C4-2B (cell line): ENCODE measurements at regions not wholly inside any gene's neighbourhood (a gene's known extent, or its start where the extent isn't known, plus 50 kb on each side); places are given as distances from the start of the nearest gene placed in this dataset.

Experiments
- H3K27ac ChIP-seq: fragments of 450-650 bp; 2 replicates; pipeline ENCODE4 v1.5.1; 2017
- ZFX ChIP-seq: fragments of 450-650 bp; IDR thresholded peaks from 2 replicates; pipeline ENCODE4 v1.6.1; 2017
- TF ChIP-seq, protein P1 (sequence below): fragments of 450-650 bp; conservative IDR thresholded peaks from 2 replicates; pipeline ENCODE4 v1.5.1; 2017; ENCODE audit warnings: mild to moderate bottlenecking

DNA sequence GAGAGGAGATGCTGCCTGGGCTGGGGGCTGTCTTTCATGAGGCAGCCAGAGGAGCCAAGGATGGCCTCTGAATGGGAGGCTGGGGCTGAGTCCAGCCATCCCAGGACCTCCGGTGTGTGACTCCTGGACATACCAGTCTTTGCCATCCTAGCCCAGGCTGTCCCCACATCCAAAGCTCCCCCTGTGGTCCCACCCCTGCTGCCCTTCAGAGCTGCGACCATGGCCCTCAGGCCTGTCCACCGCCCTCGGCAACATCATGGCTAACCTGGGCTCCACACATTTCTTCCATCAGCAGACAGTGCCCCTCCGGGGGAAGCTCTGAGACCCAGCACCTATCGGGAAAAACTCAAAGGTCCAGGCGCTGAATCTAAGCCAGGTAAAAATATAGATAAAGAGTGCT is 324.4 kb downstream of the MN1 start:
- H3K27ac ChIP-seq = no peak overlapping the region
- TF ChIP-seq ZFX = no peak
- TF ChIP-seq, protein P1, sequence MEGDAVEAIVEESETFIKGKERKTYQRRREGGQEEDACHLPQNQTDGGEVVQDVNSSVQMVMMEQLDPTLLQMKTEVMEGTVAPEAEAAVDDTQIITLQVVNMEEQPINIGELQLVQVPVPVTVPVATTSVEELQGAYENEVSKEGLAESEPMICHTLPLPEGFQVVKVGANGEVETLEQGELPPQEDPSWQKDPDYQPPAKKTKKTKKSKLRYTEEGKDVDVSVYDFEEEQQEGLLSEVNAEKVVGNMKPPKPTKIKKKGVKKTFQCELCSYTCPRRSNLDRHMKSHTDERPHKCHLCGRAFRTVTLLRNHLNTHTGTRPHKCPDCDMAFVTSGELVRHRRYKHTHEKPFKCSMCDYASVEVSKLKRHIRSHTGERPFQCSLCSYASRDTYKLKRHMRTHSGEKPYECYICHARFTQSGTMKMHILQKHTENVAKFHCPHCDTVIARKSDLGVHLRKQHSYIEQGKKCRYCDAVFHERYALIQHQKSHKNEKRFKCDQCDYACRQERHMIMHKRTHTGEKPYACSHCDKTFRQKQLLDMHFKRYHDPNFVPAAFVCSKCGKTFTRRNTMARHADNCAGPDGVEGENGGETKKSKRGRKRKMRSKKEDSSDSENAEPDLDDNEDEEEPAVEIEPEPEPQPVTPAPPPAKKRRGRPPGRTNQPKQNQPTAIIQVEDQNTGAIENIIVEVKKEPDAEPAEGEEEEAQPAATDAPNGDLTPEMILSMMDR = no peak

DNA sequence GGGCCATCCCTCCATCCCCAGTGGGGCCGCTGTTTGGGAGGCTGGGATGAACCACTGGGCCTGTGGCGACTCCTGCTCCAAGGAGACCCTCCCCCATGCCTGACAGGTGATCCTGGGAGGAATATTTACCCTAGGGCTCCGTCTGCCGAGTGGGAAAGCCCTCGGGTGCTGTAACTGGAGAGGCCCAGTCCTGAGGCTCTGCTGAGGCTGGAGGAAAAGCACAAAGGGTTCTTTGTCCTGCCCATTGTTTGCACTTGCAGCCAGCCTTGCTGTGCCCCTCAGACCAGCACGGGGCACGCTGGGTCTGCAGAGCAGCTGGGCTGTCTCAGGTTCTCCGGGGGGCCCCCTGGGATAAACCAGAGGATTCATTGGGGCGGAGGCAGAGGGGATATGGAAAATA is 321.1 kb downstream of the MN1 start:
- TF ChIP-seq ZFX = no peak
- TF ChIP-seq, protein P1 = no peak
- no peak overlapping the region for H3K27ac ChIP-seq

DNA sequence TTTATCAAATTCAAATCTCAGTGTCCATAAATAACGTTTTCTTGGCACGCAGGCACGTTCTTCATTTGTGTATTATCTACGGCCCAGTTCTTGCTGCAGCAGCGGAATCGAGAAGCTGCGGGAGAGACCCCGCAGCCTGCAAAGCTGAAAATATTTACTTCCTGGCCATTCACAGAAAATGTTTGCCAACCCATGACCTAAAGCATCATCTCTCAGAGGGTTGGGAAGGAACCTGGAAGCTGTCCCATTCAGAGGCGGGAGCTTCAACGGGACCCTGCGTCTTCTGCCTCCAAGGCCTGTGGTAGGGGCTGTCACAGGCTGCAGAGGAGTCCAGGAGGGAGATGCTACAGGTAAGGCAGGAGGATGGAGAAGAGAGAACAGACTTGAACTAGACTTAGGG is 319.2 kb downstream of the MN1 start:
- TF ChIP-seq, protein P1 = no peak
- no peak for TF ChIP-seq ZFX
- H3K27ac ChIP-seq = no peak overlapping the region

DNA sequence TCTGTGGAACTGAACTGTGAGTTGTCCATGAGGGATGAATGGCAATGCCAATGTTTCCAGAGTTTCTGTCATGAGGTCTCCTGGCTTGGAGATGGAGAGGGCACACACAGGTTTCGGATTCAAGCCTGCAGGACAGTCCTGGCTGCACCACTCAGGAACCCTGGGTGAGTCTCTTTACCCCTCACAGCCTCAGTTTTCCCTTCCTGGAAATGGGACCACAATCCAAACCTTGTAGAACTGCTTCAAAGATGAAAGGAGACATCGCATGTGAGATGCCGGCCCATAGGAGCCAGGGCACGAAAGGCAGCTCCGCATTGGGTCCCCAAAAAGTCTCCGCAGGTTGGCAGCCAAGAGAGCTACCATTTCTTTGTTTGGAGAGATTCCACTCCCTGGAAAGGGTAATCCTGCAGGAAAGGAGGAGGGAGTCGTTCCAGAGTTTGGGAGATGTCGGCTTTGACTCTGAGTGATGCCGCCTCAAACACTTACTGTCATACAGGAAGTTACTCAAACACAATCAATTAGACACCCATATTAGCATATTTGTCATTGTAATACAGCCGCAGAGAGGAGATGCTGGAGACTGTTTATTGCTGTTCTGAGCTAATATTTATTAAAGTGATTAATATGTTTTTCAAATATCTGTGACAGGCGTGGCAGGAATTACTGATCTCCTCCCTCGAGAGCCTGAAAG is 318.3 kb downstream of the MN1 start:
- H3K27ac ChIP-seq = no peak overlapping the region
- no peak for TF ChIP-seq ZFX
- TF ChIP-seq, protein P1 = no peak

DNA sequence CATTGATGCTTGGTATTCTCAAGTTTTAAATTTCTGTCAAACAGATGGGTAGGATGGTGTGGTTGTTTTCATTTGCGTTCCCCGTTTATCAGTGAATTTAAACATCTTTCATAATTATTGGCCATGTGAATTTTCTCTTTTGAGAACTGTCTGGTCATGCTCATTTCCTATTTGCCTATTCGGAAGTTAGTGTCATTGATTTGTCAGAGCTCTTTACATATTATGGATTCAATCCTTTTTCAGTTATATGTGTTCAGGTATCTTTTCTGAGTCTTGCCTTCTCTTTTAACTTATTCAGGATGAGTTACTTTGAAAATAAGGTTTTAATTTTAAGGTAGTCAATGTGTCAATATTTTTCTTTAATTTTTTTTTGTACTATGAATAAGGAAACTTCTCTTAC is 315.7 kb downstream of the MN1 start:
- no peak overlapping the region for H3K27ac ChIP-seq
- TF ChIP-seq, protein P1 = no peak
- no peak for TF ChIP-seq ZFX

DNA sequence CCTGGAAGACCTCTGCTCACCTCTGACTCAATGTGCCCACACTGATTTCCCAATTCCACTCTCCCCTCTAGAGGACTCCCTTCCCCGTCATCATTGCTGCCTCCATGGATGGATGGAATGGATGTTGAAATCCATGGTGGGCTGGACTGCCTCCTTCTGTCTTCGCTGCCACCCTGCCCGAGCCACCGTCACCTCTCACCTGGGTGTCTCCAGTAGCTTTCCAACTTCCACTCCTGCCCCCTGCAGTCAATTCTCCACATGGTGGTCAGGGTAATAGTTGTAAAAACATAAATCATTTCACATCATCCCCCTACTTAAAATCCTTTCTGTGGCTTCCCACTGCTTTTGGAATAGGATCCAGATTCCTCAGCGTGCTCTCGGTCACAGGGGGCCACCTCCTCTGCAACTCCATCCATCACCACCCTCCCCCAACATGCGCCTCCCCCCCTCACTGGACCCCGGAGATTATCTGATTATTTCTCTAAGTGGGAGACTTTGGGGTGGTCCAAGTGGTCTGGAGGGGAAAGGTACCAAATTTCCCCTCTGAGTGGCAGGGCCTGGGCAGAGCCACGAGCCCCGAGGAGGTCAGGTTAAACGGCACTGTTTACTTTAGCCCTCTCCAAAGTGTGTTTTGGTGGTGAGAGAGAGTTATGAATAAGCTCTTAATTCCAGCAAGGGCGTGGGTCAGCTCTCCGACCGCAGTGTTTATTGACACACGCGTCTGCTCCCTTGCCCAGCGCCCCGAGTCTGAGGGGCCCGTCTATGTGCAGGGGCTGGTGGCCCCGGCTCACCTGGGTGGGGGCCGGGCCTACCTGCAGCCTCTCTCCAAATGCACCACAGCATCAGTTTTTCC is 313.7 kb downstream of the MN1 start:
- no peak for TF ChIP-seq ZFX
- TF ChIP-seq, protein P1 = no peak
- no peak overlapping the region for H3K27ac ChIP-seq

DNA sequence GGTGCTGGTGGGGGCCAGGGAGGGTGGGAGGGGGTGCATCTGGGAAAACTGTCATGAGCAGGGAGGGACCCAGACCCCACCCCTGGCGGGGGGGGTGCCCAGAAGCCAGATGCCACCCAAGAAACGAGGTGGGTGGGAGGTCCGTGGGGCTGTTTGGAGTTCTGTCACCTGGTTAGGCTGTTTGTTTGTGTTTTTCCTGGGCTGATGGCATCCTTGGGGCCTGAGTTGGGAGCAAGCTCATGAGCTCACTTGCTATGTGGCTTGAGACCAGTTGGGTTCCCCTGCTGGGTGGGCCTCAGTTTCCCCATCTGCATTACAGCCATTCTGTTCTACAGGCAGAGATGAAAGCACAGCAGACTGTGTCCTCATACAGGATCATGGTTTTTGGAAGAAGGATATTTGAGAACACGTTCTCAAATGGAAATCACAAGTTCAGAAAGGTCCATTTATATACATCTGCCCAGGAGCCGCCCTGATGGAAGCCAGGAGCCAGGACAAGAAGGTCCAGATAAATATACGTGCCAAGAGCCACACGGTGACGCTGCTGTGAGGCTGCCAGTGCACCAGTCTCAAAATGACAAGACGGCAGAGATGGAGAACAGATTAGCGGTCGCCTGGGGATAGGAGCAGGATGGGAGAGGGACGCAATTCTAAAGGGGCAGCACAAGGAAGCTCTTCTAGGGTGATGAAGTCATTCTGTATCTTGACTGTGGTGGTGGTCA is 312.9 kb downstream of the MN1 start:
- H3K27ac ChIP-seq = no peak overlapping the region
- TF ChIP-seq ZFX = no peak
- TF ChIP-seq, protein P1 = no peak
